ENCODE measurements at regions not wholly inside any gene's neighbourhood (a gene's known extent, or its start where the extent isn't known, plus 50 kb on each side); places are given as distances from the start of the nearest gene placed in this dataset.

GRCh38 chr3:104428337-104428925 lies 938.3 kb upstream of the ALCAM start:
- H3K79me2 ChIP-seq (ENCODE audit: insufficient read depth, low read length): no peaks in the 10 kb centered on the region
- H3K23me2 ChIP-seq (ENCODE audit: insufficient read length, low read depth, low read length, poor library complexity, severe bottlenecking): no peaks in the 10 kb centered on the region
- no peaks in the 10 kb centered on the region for H3K27me3 Mint-ChIP-seq (ENCODE audit: low read depth)

More at GRCh38 chr3:104428337-104428925, 938.3 kb upstream of the ALCAM start:
- H3K27ac ChIP-seq (ENCODE audit: insufficient read length, low read depth, low read length): no peak overlapping the region
- no peaks in the 10 kb centered on the region for H4K20me1 ChIP-seq (ENCODE audit: control insufficient read depth, insufficient read depth, insufficient read length)
- no peak for TF ChIP-seq CTCF (conservative IDR thresholded peaks at IDR 0.05)
- DNase-seq: no peak
- no peak overlapping the region for H2BK12ac ChIP-seq (ENCODE audit: insufficient read length, low read depth, low read length)
- H3K9ac ChIP-seq (ENCODE audit: extremely low read depth, insufficient read length, low read length): no peak overlapping the region
- H3K27me3 ChIP-seq (ENCODE audit: insufficient read depth, low read length): no peaks in the 10 kb centered on the region
- no peak overlapping the region for H3T11ph ChIP-seq (ENCODE audit: low read length)
- Mint-ChIP-seq H3K4me3 (no peak overlapping the region), H3K4me1 (peaks cover 0 to 4% of the 10 kb centered on the region in 2 experiments; a peak in 1 of 4 replicates), H3K9me3 (peaks cover 6 to 7% of the 10 kb centered on the region in 2 experiments; a peak in 4 of 5 replicates), H3K36me3 (ENCODE audit: insufficient read depth in 1 of 3, low read depth in 3 of 3) (peaks cover 0 to 7% (median 5%) of the 10 kb centered on the region in 3 experiments; a peak in 4 of 7 replicates), H3K27ac (no peak overlapping the region)
- H3K56ac ChIP-seq (ENCODE audit: insufficient read length, low read depth, low read length): no peak overlapping the region
- H3K14ac ChIP-seq (ENCODE audit: insufficient read depth, low read length): no peak overlapping the region
- H2BK15ac ChIP-seq (ENCODE audit: low read depth, low read length): no peak overlapping the region
- no peak overlapping the region for H2AK5ac ChIP-seq (ENCODE audit: insufficient read length, low read length)
- no peaks in the 10 kb centered on the region for H3K4me1 ChIP-seq (ENCODE audit: insufficient read depth, low read length)
- no peak overlapping the region for H2AFZ ChIP-seq (ENCODE audit: low read length)
- H3K9me3 ChIP-seq (ENCODE audit: control insufficient read depth, low read depth, low read length): no peaks in the 10 kb centered on the region
- H2BK120ac ChIP-seq (ENCODE audit: low read depth, low read length, poor library complexity, severe bottlenecking): no peak overlapping the region
- WGBS (ENCODE audit: extremely low coverage, insufficient read length, low lambda C conversion rate): no CpG with 5 or more reads among the region's 2 CpGs
- no peak overlapping the region for H4K5ac ChIP-seq (ENCODE audit: insufficient read length, low read depth, low read length)
- no peak overlapping the region for H4K8ac ChIP-seq (replicated peaks; ENCODE audit: insufficient read length, low read depth, low read length)
- H3K4ac ChIP-seq (ENCODE audit: low read depth, low read length): no peak overlapping the region
- H2BK20ac ChIP-seq (ENCODE audit: low read depth, low read length, poor library complexity, severe bottlenecking): no peak overlapping the region
- H3K4me2 ChIP-seq (ENCODE audit: insufficient read depth, insufficient read length, low read length): no peak overlapping the region
- H2BK5ac ChIP-seq (ENCODE audit: insufficient read length, low read length): no peak overlapping the region
- H3K23ac ChIP-seq (ENCODE audit: insufficient read length, low read depth, low read length): no peak overlapping the region
- H3K79me1 ChIP-seq (ENCODE audit: insufficient read depth, low read depth, low read length, poor library complexity, severe bottlenecking): no peaks in the 10 kb centered on the region
- no peak overlapping the region for H3K18ac ChIP-seq (ENCODE audit: insufficient read length, low read depth, low read length)
- no peak overlapping the region for H4K91ac ChIP-seq (ENCODE audit: insufficient read length, low read depth, low read length)
